AG09319 (cell line): ENCODE measurements at regions not wholly inside any gene's neighbourhood (a gene's known extent, or its start where the extent isn't known, plus 50 kb on each side); places are given as distances from the start of the nearest gene placed in this dataset.

Experiments
- DNase-seq: peaks from one replicate; pipeline ENCODE4 v3.0.0-alpha.2; 2010; ENCODE audit warnings: low read depth; ENCODE audit errors: extremely low read depth
- CTCF ChIP-seq: IDR thresholded peaks from 2 replicates; pipeline ENCODE4 v1.5.1; 2011; ENCODE audit warnings: low read depth, mild to moderate bottlenecking, inconsistent platforms, low read length, moderate library complexity

DNA sequence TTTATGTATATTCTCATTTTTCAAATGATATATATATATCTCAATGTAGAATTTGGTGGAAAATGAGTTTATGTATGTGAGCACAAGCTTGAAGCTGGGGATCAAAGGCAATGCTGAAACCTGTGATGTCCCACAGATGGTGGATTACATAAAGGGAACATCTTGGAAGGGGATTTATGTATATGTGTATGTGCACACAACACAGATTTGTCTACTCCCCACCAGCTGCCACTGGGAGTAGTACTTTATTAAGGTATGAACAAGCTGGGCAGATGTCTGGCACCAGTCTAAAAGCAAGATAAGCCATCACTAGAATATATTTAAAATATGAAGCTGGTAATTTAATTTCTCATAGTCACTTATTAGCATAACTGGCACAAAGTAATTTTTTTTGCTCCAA is 895.6 kb downstream of the SLC6A15 start:
- TF ChIP-seq CTCF, result no peak
- DNase-seq, result no peak

DNA sequence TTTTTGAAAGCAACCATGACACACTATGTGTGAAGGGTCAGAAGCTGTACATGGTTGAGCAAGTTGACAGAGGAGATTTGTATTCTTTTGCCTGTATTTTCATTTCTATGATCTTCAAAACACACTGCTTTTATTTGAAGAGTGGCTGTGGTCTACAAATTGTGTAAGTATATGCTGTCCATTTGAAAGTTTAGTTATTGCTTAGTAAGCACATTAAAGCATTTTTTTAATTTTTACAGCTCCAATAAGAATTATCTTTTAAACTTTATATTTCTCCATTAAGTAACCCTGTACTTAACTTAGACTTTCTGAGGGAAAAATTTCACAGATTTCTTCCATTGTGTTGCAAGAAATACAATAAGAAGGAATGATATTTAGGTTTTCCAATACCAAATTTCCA is 915.2 kb downstream of the SLC6A15 start:
- no peak for DNase-seq
- TF ChIP-seq CTCF, result no peak

- no peak for DNase-seq
Observed at GRCh38 chr12:83996671-83997070, 915.9 kb downstream of the SLC6A15 start.

GRCh38 chr12:83985084-83985483 is 927.5 kb downstream of the SLC6A15 start:
- no peak for DNase-seq
- no peak for TF ChIP-seq CTCF

More at GRCh38 chr12:83996671-83997070, 915.9 kb downstream of the SLC6A15 start:
- no peak for TF ChIP-seq CTCF

DNA sequence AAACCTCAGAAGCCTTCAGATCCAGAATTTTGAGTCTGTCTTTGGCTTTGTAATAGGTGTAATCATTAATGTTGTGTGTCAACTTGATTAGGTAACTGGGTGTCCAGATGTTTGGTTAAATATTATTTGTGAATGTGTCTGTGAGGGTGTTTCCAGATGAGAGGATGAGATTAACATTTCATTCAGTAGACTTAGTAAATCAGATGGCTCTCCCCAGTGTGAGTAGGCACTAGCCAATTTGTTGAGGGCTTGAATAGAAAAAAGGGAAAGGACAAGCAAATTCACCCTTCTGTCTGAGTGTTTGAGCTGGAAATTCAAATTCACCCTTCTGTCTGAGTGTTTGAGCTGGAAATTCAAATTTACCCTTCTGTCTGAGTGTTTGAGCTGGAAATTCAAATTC is 932.2 kb downstream of the SLC6A15 start:
- no peak for DNase-seq
- TF ChIP-seq CTCF, result no peak

DNA sequence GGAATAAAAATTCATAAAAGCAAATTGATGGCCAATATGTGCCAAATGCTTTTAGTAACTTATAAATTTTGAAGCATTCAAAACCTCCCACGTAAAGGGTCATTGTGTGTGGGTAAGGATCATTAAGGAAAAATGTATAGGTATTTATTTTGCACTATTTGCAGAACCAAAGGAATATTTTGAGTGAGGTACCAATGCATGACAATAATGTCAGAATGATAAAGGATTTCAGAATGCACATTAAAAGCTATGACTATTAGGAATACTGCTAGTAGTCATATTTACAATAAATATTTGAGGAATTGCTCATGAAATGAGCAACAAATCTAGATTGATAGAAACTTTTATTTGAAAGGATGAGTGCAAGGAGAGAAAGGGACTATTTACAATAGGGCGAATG is 932.8 kb downstream of the SLC6A15 start:
- DNase-seq, result no peak
- TF ChIP-seq CTCF, result no peak

DNA sequence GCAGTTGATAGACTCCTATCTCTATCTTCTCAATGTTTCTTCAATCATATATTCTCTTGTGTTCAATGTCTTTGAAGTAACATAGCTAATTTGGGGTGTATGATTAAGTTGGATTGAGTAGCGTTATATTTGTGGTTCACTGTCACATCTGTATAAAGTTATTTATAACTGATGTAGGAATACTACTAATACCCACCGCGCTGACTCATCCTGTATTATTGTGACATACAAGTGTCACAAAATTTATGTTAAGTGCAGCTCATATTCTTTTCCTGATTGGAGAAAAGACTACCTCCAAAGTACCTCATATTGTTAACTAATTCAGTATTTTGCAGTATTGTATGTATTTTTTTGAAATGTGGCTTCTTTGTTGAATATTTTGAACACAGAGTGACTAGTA is 940.8 kb downstream of the SLC6A15 start:
- DNase-seq, result no peak
- no peak for TF ChIP-seq CTCF
